SK-N-SH (cell line): ENCODE measurements at regions not wholly inside any gene's neighbourhood (a gene's known extent, or its start where the extent isn't known, plus 50 kb on each side); places are given as distances from the start of the nearest gene placed in this dataset.

ENCODE experiments used
- CTCF ChIA-PET: fragments of 300-600, 350-600 bp; formaldehyde crosslinking; extraction: SDS; loops from one replicate; lab custom pipeline; 2021; lab: Yijun Ruan, JAX
- POLR2A ChIA-PET: fragments of 350-600 bp; sonication (Branson Sonifier 250); formaldehyde crosslinking; extraction: SDS; loops from one replicate; lab custom pipeline; 2020; ENCODE audit warnings: antibody characterized with exemption, inconsistent platforms; lab: Yijun Ruan, JAX
- DNase-seq: peaks from one replicate; pipeline ENCODE4 v3.0.0; 2012
- H2AFZ ChIP-seq: fragments of 200-600 bp; sonication (generic); 2 replicates; pipeline ENCODE4 v1.8.1; 2016; ENCODE audit warnings: antibody characterized with exemption, mild to moderate bottlenecking, low read depth
- H3F3A ChIP-seq: fragments of 200-600 bp; sonication (generic); replicated peaks from 2 replicates; pipeline ENCODE3; 2016; ENCODE audit warnings: antibody characterized with exemption, mild to moderate bottlenecking; ENCODE audit not compliant: insufficient read depth
- H3K27ac ChIP-seq, 2 experiments: fragments of 200-500 bp in 1 of 2; fragments of 200-600 bp in 1 of 2; sonication (Bioruptor generic) in 1 of 2; sonication (generic), shearing (Covaris generic) in 1 of 2; 2 replicates each; pipeline versions ENCODE4 v1.5.1 to v1.6.1; 2014 to 2016; ENCODE audit warnings: low read depth in 2 of 2, inconsistent platforms in 1 of 2, low read length in 1 of 2, mild to moderate bottlenecking in 1 of 2, mixed read lengths in 1 of 2
- H3K27me3 ChIP-seq: fragments of 200-600 bp; sonication (generic), shearing (Covaris generic); 2 replicates; pipeline ENCODE4 v1.6.1; 2016; ENCODE audit warnings: mixed run types; ENCODE audit not compliant: insufficient read depth
- H3K36me3 ChIP-seq, 2 experiments: fragments of 200-500 bp in 1 of 2; fragments of 200-600 bp in 1 of 2; sonication (Bioruptor generic) in 1 of 2; sonication (generic) in 1 of 2; replicated peaks in 1 of 2; 2 replicates each; pipeline versions ENCODE3 to v1.5.1; 2014 to 2016; ENCODE audit warnings: low read length in 1 of 2, mild to moderate bottlenecking in 1 of 2; ENCODE audit not compliant: insufficient read depth in 2 of 2, control insufficient read depth in 1 of 2
- H3K4me1 ChIP-seq, 2 experiments: fragments of 200-500 bp in 1 of 2; fragments of 200-600 bp in 1 of 2; sonication (Bioruptor generic) in 1 of 2; sonication (generic), shearing (Covaris generic) in 1 of 2; 2 replicates each; pipeline versions ENCODE4 v1.5.1 to v1.6.1; 2014 to 2016; ENCODE audit warnings: low read depth in 1 of 2, low read length in 1 of 2, mixed run types in 1 of 2; ENCODE audit not compliant: insufficient read depth in 2 of 2, control insufficient read depth in 1 of 2
- H3K4me2 ChIP-seq: fragments of 200-600 bp; sonication (generic), shearing (Covaris generic); 2 replicates; pipeline ENCODE4 v1.6.1; 2017; ENCODE audit warnings: mixed run types
- H3K4me3 ChIP-seq, 2 experiments: fragments of 200-500 bp in 1 of 2; fragments of 200-600 bp in 1 of 2; sonication (Bioruptor generic) in 1 of 2; sonication (generic), shearing (Covaris generic) in 1 of 2; 2 replicates each; pipeline versions ENCODE4 v1.5.1 to v1.8.1; 2014 to 2016; ENCODE audit warnings: low read depth in 2 of 2, inconsistent platforms in 1 of 2, low read length in 1 of 2, mild to moderate bottlenecking in 1 of 2, mixed read lengths in 1 of 2, moderate library complexity in 1 of 2
- H3K79me2 ChIP-seq: fragments of 200-600 bp; sonication (generic); 2 replicates; pipeline ENCODE4 v1.8.1; 2017; ENCODE audit warnings: mild to moderate bottlenecking; ENCODE audit not compliant: insufficient read depth
- H3K9ac ChIP-seq: fragments of 200-600 bp; sonication (generic); 2 replicates; pipeline ENCODE4 v1.6.1; 2017; ENCODE audit warnings: mixed run types
- H3K9me2 ChIP-seq: fragments of 200-600 bp; sonication (generic); 2 replicates; pipeline ENCODE4 v1.6.1; 2017; ENCODE audit warnings: mixed run types
- H3K9me3 ChIP-seq: fragments of 200-600 bp; sonication (generic); 2 replicates; pipeline ENCODE4 v1.6.1; 2017; ENCODE audit warnings: mixed run types, mild to moderate bottlenecking, moderate library complexity
- H4K20me1 ChIP-seq: fragments of 200-600 bp; sonication (generic); 2 replicates; pipeline ENCODE4 v1.6.1; 2017; ENCODE audit warnings: mild to moderate bottlenecking, mixed run types; ENCODE audit not compliant: insufficient read depth
- CTCF ChIP-seq: fragments of 200-600 bp; sonication (generic); IDR thresholded peaks from 2 replicates; pipeline ENCODE4 v1.6.1; 2017; ENCODE audit warnings: antibody characterized with exemption, mild to moderate bottlenecking, moderate library complexity
- EZH2phosphoT487 ChIP-seq: fragments of 200-600 bp; sonication (generic); IDR thresholded peaks from 2 replicates; pipeline ENCODE4 v1.6.1; 2017; ENCODE audit warnings: low read depth, mixed run types, mild to moderate bottlenecking, antibody characterized with exemption, moderate library complexity, borderline replicate concordance
- GABPA ChIP-seq: IDR thresholded peaks from 2 replicates; pipeline ENCODE4 v1.4.0; 2012; ENCODE audit warnings: low read depth, mild to moderate bottlenecking
- GATA2 ChIP-seq: sonication (generic); formaldehyde crosslinking; IDR thresholded peaks from 2 replicates; pipeline ENCODE4 v1.5.0; 2020; ENCODE audit warnings: mild to moderate bottlenecking, missing genetic modification reagents
- IRF3 ChIP-seq: fragments of 150-350 bp; IDR thresholded peaks from 2 replicates; pipeline ENCODE4 v1.6.1; 2016; ENCODE audit warnings: mild to moderate bottlenecking, low read depth, low read length
- JUND ChIP-seq: IDR thresholded peaks from 2 replicates; pipeline ENCODE4 v1.4.0; 2012
- NFIC ChIP-seq: IDR thresholded peaks from 2 replicates; pipeline ENCODE4 v1.4.0; 2012; ENCODE audit warnings: borderline replicate concordance
- NRF1 ChIP-seq: IDR thresholded peaks from 2 replicates; pipeline ENCODE4 v1.6.1; 2012; ENCODE audit warnings: low read depth, mild to moderate bottlenecking, low read length
- POLR2AphosphoS5 ChIP-seq: IDR thresholded peaks from 2 replicates; pipeline ENCODE4 v1.6.1; 2012; ENCODE audit warnings: low read depth, low read length
- RFX5 ChIP-seq: IDR thresholded peaks from 2 replicates; pipeline ENCODE4 v1.6.1; 2012; ENCODE audit warnings: mild to moderate bottlenecking, improper control_type of control experiment, low read length
- SIN3A ChIP-seq: IDR thresholded peaks from 2 replicates; pipeline ENCODE4 v1.6.1; 2012; ENCODE audit warnings: low read depth, mild to moderate bottlenecking, low read length, moderate library complexity, borderline replicate concordance
- SMC3 ChIP-seq: IDR thresholded peaks from 2 replicates; pipeline ENCODE4 v1.6.1; 2012; ENCODE audit warnings: low read depth, low read length, improper control_type of control experiment
- TCF12 ChIP-seq: IDR thresholded peaks from 2 replicates; pipeline ENCODE4 v1.4.0; 2012
- YY1 ChIP-seq: IDR thresholded peaks from 2 replicates; pipeline ENCODE4 v1.4.0; 2012; ENCODE audit warnings: low read depth, mild to moderate bottlenecking
- WGBS: methylation state at CpG from one replicate; pipeline ENCODE4 v1.1.6; 2017; ENCODE audit warnings: low lambda C conversion rate; 5-methylcytosine and 5-hydroxymethylcytosine counted together

GRCh38 chr4:111718763-111719559 lies 426.3 kb upstream of the FAM241A start (continued):
- TF ChIP-seq IRF3: no peak
- TF ChIP-seq, all 33 proteins: peak for 0

GRCh38 chr4:111720866-111721265 lies 424.4 kb upstream of the FAM241A start:
- no peak overlapping the region for H3K27ac ChIP-seq
- no peaks in the 10 kb centered on the region for H3K4me1 ChIP-seq
- H3F3A ChIP-seq: no peaks in the 10 kb centered on the region
- no peaks in the 10 kb centered on the region for H4K20me1 ChIP-seq
- no peak overlapping the region for H3K4me3 ChIP-seq
- CTCF ChIA-PET: no interaction called here
- TF ChIP-seq YY1 (no peak), GATA2 (no peak), SIN3A (no peak), SMC3 (no peak), NFIC (no peak), JUND (no peak), CTCF (no peak), GABPA (no peak)
- DNase-seq: no peak
- H3K79me2 ChIP-seq: no peaks in the 10 kb centered on the region
- WGBS: 3% methylated on average over 4 of the region's 4 CpGs
- no peak overlapping the region for H3K9ac ChIP-seq
- H3K9me2 ChIP-seq: no peaks in the 10 kb centered on the region
- no peak overlapping the region for H3K4me2 ChIP-seq
- no peaks in the 10 kb centered on the region for H3K27me3 ChIP-seq
- H3K36me3 ChIP-seq: no peaks in the 10 kb centered on the region
- H2AFZ ChIP-seq: no peak overlapping the region
- POLR2A ChIA-PET: no interaction called here
- no peaks in the 10 kb centered on the region for H3K9me3 ChIP-seq

GRCh38 chr4:111722213-111722720 lies 423.0 kb upstream of the FAM241A start:
- no peak overlapping the region for H2AFZ ChIP-seq
- WGBS: 3% methylated on average over 2 of the region's 2 CpGs
- CTCF ChIA-PET: no interaction called here

More at GRCh38 chr4:111722213-111722720, 423.0 kb upstream of the FAM241A start:
- H4K20me1 ChIP-seq: no peaks in the 10 kb centered on the region
- no peak overlapping the region for H3K4me3 ChIP-seq
- DNase-seq: no peak
- H3K9me2 ChIP-seq: no peaks in the 10 kb centered on the region
- no peak overlapping the region for H3K9ac ChIP-seq
- no peak for TF ChIP-seq RFX5
- no peak for TF ChIP-seq NRF1
- TF ChIP-seq TCF12: no peak
- no peak for TF ChIP-seq EZH2phosphoT487
- no peak for TF ChIP-seq POLR2AphosphoS5
- TF ChIP-seq, all 33 proteins: peak for 0
- Histone ChIP-seq H3F3A (no peaks in the 10 kb centered on the region), H3K4me2 (no peak overlapping the region), H3K9me3 (no peaks in the 10 kb centered on the region), H3K27me3 (no peaks in the 10 kb centered on the region; the same call in 1 of the 2 replicates), H3K4me1 (no peaks in the 10 kb centered on the region), H3K36me3 (no peaks in the 10 kb centered on the region), H3K27ac (no peak overlapping the region), H3K79me2 (no peaks in the 10 kb centered on the region)
- POLR2A ChIA-PET: no interaction called here
